HG02885 (cell line): ENCODE measurements at regions not wholly inside any gene's neighbourhood (a gene's known extent, or its start where the extent isn't known, plus 50 kb on each side); places are given as distances from the start of the nearest gene placed in this dataset.
A peak's percentile ranks its signal among the peaks of the same experiment; 100 is the strongest.

Experiments
- ATAC-seq: cut with Tn5 transposase; IDR thresholded peaks from one replicate; pipeline ENCODE4 v1.9.1; 2021; ENCODE audit warnings: mild to moderate bottlenecking; ENCODE audit not compliant: unreplicated experiment, poor library complexity

DNA sequence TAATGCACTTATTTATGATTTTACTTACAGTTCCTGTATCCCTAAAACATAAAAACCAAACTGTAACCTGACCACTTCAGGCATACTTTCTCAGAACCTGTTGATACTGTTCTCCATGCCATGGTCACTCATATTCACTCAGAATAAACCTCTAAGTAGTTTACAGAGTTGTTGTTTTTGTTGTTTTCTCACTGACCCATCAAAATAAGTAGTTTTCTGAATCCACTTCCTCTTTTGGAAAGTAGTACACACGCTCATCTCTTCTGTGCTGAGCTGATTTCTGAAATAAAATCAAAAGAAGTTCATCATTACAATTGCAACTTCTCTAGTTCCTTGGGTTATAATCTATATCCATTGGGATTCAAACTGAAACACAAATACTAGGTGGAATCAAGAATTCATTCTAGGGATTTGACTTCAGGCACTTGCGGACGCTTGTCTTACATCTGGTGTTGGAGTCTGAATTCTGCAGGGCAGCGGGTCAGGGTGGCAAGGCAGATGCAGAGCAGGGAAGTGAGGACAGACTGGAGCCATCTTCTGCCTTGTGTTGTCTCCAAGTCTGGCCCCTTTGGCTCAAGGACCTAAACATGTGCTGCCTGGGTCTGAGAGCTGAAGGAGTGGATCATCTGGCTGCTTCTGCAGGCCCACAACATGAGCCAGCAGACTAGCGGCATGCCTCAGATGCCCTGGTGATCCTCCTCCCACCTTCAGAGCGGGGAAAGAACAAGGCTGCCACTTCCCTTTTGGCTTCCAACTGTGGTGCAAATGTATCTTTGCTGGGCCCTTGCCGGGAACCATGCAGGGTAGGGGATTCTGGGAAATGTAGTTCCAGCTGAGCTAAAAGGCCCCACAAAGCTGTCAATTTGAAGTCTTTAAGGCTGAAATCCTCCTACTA, 167.9 kb upstream of the MYLIP start:
- ATAC-seq, result no peak

DNA sequence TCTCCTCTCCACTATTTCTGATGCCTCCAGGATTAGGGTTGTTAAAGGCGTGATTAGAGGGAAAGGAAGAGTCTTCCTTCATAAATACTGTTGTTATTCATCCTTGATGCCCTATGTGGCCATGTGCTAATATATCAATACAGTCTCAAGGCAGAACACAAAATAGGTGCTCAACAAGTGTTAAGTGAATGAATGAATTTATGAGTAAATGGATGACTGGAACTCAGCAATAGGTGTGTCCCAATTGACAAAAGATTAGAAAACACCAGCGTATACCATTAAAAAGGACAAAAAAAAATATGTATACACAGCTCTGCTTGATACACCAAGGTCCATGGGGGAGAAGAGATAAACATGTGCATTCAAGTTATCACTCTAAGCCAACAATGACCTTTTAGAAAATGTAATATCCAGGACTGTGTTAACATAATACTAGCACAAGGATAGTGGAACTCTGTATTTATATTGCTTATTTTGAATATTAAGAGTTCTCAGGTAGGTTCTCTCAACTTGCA, 171.2 kb upstream of the MYLIP start:
- no peak for ATAC-seq

DNA sequence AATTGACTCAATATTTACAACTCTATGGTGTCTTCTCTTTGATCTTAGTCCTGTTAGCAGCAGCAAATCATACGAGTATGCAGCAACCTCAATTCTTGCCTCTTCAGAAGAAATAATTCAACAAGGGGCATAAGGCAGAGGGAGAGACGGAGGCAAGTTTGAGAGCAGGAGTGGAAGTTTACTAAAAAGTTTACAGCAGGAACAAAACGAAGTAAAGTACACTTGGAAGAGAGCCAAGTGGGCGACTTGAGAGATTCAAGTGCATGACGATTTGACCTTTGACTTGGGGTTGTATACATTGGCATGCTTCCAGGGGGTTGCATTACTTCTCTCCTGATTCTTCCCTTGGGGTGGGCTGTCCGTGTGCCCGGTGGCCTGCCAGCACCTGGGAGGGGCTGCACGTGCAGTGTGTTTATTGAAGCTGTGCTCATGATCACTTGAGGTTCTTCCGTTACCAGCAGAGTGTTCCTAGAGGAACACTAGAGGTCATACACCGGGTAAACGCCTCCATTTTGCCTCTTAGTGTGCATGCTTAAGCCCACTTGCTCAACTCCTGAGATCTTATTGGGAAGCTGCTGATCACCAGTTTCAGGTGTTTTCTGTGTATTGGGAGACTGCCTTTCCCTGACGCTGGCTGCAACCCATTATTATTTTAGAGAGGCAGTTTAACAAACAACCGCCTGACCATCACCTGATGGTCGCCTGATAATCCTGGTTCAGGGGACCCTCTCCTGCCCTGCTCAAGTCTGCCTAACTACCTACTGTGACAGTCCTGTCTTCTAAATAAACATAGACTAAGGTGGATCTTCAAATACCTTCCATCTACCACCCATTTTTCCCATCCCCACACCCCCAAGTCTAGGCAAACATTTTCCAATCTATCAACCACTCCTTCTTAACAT, 172.4 kb upstream of the MYLIP start:
- ATAC-seq, result no peak

DNA sequence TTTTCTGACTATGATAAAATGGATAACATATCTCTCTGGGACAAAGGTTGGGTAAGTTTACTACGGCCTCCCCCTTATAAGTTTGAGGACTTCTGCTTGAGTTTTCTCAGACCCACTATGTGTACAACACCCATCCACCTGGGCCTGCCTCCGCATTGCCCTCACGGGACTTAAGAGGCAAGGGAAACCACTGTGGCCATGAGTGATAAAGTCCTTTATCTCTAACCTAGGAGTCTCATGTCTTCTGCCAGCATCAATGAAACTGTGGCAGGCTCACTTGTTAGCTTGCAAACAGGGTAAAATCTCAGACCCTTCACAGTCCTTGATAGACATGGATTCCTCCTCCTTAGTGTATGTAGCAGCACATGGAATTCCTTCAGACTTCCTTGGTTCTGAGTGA, 173.4 kb upstream of the MYLIP start:
- no peak for ATAC-seq

DNA sequence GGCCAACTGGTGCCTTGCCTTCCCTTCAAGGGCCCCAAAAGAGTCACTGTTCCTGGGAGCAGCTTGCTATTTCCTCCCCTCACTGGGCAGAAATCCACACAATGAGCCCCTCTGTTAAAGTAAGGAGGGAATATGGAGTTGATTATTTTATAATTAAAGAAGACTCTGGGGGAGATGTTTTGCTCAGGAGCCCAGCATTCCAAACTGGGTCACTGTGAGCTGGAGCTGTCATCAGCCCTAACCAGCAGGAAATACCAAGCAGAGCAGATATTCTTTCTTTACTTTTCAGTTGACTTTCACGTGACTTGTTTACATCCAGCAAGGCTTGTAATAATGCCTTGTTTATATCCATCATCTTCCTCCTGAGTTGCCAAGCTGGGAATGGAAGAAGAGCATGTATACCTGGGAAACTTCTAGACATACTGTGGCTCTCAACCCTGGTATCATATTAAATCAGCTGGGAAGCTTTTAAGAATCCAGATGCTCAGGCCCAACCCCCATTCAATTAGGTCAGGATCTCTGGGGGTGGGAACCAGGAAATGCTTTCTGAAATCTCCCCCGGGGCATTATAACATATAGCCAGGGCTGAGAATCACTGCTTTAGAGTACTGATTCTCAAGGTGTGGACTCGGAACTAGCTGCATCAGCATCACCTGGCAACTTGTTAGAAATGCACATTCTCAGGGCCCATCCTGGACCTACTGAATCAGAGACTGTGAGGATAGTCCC, 175.6 kb upstream of the MYLIP start:
- ATAC-seq, result no peak

DNA sequence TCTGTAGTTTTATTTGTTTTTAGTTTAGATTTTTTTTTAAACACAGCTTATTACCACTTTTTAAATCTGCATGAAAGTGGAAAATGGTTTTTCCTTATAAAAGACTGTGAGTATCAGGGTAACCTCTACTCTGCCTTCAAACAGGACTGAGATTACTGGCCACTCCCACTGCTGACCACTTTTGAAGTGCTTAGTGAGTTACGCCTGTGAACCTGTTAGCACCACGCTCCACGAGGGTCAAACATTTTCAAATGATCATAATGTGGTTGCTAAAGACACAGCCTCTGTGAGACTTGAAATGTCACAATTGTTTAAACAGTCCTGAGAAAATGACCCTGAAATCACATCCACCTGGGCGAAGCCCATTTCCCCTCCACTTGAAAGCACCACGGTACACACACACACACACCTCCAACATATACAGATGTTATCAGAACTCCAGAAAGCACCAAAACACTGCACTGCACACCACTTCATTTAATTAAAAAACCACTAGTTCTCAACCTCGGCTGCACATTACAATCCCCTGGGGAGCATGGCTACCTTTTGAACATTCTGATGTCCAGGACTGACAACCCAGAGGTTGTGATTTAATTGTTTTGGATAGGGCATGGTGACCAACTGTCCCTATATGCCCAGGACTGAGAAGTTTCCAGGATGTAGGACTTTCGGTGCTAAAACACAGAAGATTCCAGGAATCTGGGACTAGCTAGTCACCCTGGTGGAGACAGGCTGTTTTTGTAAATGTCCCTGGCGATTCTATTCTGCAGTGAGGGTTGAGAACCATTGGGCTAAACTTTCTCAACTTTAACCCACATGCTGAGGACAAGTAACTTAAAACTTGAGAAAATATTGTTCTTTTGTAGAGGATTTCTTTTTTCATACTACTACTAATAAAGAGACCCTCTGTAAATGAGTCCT, 176.4 kb upstream of the MYLIP start:
- no peak for ATAC-seq

DNA sequence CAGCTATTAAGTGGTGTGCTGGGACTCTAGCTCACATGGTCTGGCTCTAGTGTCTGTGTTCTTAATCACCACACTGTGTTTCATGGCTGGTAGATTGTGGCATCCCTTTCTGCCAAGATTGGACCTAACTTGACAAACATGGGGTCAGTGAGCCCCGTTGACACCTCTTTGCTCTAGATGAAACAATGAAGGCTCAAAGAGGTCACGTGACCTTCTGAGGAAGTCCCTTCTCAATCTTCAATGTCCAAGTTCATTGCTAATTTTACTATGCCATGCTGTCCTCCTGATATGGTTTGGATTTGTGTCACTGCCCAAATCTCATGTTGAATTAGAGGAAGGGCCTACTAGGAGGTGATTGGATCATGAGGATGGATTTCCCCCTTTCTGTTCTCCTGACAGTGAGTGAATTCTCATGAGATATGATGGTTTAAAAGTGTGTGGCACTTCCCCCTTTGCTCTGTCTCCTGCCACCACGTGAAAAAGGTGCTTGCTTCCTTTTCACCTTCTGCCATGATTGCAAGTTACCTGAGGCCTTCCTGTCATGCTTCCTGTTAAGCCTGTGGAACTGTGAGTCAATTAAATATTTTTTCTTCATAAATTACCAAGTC, 177.8 kb upstream of the MYLIP start:
- ATAC-seq, result no peak

DNA sequence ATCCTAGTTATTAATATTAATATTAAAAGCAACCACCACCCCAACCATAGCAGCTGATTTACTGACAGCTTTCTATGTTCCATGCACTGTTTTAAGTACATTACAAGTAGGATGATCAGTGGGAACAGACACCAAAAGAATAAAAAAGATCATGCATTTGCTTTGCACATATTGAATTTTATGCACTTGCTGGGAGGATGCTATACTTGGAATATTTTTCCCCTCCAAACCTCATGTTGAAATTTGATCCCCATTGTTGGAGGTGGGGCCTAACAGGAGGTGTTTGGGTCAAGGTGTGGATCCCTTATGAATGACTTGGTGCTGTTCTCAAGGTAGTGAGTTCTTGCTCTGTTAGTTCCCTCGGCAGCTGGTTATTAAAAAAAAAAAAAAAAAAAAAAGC, 178.9 kb upstream of the MYLIP start:
- ATAC-seq, result no peak

DNA sequence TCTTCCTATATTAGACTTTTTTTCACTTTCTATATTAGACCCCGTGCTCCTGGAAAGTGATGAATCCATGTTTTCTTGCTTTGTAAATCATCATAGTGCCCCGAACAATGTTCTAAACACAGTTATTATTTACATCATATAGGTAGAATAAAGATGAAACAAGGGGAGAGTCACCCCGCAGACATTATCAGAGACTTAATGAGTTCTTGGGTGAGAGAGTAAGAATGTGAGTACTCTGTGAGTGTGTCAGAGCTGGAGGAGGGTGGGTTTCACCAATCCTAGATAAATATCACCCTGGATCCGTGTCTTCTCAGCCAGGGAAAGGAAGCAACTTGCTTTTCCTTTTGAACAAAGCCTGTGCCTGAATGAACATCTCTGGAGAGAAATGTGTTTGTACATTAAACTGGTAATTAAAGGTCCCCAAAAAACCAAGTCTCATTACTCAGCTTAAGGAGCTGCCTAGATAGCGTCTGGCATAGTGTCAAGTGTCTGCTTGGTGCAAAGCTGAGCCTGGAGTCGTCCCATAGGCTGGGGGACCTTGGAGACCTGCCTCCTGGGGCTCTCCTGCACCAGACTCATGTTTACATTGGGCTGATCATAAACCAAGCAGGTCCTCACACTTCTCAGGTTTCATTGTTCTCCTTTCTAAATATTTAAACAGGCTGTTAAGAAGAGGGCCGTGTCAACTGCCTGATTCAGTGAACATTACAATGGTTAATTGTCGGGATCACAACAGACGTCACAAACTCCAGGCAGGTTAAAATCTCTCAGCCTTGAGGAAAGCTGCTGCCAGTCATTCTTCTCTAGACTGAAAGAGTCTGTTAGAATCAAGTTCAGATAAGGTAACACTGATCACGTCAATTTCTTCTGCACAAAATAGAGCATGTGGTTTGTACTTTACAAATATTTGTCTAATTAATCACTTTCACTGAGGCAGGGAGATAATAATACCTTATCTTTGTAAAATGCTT, 179.7 kb upstream of the MYLIP start:
- ATAC-seq, result no peak

DNA sequence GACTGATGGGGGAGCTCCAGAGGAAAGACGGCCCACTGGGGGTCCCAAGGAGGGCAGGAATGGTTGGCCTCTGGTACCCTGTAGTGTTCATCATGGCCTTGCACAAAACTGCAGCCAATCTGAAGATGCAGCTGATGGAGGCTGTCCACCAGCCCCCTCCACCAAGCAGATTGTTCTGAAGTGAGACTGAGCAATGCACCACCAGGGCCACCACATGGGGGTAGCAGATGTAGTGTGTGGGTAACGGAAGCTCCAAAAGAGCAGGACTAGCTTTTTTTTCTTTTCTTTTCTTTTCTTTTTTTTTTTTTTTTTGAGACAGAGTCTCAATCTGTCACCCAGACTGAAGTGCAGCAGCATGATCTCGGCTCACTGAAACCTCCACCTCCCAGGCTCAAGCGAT, 181.0 kb upstream of the MYLIP start:
- no peak for ATAC-seq

DNA sequence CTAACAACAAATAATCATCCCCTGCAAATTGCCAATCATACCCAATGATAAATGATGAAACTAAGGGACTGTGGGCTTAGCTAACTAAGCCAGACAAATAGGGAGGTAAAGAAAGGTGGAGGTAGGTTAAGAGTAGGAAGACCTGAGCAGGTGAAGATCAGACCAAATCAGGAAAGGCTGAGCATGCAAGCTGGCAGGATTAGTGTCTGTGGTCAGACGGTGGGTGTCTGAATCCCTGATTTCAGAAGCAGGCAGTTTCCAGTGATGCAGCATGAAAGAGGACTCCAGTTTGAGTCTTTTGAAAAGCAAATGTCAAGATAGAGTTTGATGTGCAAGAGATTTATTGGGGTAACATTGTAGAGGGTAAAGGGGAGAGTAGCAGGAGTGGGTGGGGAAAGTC, 181.4 kb upstream of the MYLIP start:
- no peak for ATAC-seq

DNA sequence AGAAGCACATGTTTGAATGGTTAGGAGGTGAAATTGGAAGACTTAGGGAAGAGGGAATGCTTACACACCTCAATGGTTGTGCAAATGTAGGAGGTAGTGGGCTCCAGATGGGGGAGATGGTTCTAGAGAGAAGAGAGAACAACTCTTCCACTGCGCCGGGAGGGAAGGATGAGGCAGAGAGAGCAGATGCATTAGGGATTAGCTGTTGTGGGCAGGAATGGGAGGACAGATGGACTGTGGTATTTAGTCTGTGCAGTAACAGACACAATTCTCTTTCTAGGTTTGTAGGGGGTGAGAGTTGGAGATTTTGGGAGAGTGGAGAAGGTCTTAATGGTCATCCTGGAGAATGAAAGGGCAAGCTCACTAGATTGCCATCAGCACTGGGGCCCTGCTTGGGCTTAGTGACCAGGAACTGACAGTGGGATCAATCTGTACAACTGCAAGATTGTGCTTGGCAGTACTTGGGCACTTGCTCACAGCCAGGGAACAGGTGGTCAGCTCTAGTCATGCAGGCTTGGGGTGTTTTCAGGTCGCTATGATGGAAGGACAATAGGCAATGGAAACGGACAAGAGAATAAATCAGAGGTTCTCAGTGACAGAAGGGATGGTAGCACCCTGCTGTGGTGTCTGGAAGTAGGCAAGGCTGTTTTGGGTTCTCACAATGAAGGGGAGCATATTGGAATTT, 182.0 kb upstream of the MYLIP start:
- ATAC-seq, result no peak

DNA sequence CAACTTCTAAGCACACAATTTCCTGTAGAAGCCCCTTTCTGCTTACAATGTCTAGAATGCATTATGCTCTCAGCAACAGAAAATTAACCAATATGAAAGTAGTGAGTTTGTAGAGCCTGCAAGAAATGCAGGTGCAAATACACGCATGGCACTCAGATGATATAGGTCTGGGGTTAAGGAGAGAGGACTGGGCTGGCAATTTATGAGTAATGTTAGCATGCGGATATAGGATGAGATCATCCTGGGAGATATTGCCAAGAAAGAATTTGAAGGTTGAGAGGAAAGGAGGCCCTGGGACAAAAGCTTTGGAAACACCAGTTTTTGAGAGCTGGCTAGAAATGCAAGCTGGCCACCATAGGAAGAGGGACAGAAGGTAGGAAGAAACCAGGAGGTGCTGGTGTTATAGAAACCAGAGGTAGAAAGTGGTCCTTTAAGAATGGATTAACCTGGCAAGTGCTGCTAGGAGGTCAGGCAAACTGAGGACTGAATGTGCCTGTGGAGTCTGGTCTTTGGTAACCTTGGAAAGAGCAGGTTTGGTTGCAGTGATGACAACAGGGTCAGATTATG, 183.2 kb upstream of the MYLIP start:
- no peak for ATAC-seq

DNA sequence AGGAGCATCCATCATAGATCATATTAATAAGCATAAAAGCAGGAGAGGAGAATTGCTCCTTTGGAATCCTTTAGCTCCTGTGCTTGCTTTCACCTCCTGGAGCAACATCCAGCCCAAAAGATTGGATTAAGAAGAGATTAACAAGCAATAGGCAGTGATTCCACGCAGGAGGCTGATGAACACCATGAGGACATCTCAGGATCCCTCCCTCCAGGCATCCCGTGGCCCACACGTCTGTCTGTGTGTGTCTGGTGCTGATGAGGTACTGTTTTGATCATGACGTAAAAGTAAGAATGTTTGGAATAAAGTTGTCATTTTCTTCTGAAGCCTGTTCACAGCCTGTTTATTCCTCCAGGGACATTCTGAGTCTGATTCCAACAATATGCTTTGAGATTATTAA, 185.5 kb upstream of the MYLIP start:
- ATAC-seq, result no peak

DNA sequence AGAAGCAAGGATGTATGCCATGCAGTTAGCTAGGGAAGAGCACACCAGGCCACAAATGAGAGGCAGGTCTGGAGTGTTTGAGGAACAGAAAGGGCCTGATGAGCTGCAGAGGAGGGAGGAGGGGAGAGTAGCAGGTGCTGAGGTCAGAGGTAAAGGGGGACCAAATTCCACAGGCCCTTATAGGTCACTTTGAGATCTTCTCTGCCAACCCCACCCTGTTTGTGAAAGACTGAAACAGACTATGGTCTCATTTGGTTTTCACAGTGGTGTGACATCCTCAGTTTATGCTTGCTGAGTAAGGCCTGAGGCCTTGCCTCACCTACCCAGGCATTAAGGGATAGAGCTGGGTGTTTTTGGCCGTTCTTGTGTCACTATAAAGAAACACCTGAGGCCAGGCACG, 187.7 kb upstream of the MYLIP start:
- peak; percentile 44 for ATAC-seq

DNA sequence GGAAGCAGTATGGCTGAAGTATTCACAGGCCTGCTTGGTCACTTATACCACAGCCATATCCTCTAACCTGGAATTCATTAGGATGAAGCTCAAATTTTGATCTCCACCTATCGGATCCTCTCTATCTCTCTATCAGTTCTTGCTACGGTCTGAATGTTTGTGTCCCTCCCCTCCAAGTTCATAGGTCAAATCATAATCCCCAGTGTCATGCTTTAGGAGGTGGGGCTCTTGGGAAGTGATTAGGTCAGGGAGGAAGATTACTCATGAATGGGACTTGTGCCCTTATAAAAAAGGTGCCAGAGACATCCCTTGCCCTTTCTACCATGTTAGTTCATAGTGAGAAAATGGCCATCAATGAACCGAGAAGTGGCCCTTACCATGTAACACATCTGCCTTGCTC, 190.8 kb upstream of the MYLIP start:
- no peak for ATAC-seq

DNA sequence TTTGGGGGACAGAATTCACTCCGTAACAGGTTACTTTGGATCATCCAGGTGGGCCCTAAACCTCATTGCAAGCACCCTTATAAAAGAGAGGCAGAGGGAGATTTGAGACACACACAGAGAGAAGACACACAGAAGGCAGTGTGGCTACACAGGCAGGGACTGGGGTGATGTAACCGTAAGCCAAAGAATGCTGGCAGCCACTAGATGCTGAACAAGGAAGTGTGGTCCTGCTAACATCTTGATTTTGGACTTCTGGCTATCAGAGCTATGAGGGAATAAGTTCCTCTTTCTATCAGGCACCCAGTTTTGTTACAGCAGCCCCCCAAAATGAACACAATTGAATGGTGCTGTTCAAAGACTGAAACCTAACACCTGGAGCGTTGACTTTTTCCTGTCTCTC, 191.3 kb upstream of the MYLIP start:
- ATAC-seq, result no peak
